ENCODE measurements at regions not wholly inside any gene's neighbourhood (a gene's known extent, or its start where the extent isn't known, plus 50 kb on each side); places are given as distances from the start of the nearest gene placed in this dataset.

GRCh38 chr9:85112933-85113418, 443.4 kb downstream of the NTRK2 start:
- TF ChIP-seq TAF1 (IDR thresholded peaks at IDR 0.05; ENCODE audit: low read depth), result no peak
- TF ChIP-seq YY1 (IDR thresholded peaks at IDR 0.05; ENCODE audit: low read depth), result no peak
- TF ChIP-seq USF1 (IDR thresholded peaks at IDR 0.05), result no peak
- TF ChIP-seq FOXM1 (IDR thresholded peaks at IDR 0.05; ENCODE audit: borderline replicate concordance, low read depth), result no peak
- no peak for TF ChIP-seq TEAD4 (IDR thresholded peaks at IDR 0.05)
- TF ChIP-seq CREB1 (IDR thresholded peaks at IDR 0.05; ENCODE audit: low read depth), result no peak
- no peak for TF ChIP-seq MAX (IDR thresholded peaks at IDR 0.05)
- no peak for TF ChIP-seq RAD21 (IDR thresholded peaks at IDR 0.05; ENCODE audit: low read depth)
- TF ChIP-seq REST (IDR thresholded peaks at IDR 0.05; ENCODE audit: low read depth), result no peak
- TF ChIP-seq EP300 (IDR thresholded peaks at IDR 0.05; ENCODE audit: borderline replicate concordance), result no peak
- TF ChIP-seq EGR1 (IDR thresholded peaks at IDR 0.05), result no peak
- no peak for TF ChIP-seq NFIC (IDR thresholded peaks at IDR 0.05)

GRCh38 chr9:85112391-85112790, 442.9 kb downstream of the NTRK2 start:
- no peak for TF ChIP-seq EP300 (IDR thresholded peaks at IDR 0.05; ENCODE audit: borderline replicate concordance)
- no peak for TF ChIP-seq RAD21 (IDR thresholded peaks at IDR 0.05; ENCODE audit: low read depth)
- TF ChIP-seq YY1 (IDR thresholded peaks at IDR 0.05; ENCODE audit: low read depth), result no peak
- TF ChIP-seq FOXM1 (IDR thresholded peaks at IDR 0.05; ENCODE audit: borderline replicate concordance, low read depth), result no peak
- TF ChIP-seq USF1 (IDR thresholded peaks at IDR 0.05), result no peak
- TF ChIP-seq TCF12 (IDR thresholded peaks at IDR 0.05; ENCODE audit: low read depth), result no peak
- TF ChIP-seq CREB1 (IDR thresholded peaks at IDR 0.05; ENCODE audit: low read depth), result no peak
- TF ChIP-seq MAX (IDR thresholded peaks at IDR 0.05), result no peak
- TF ChIP-seq TEAD4 (IDR thresholded peaks at IDR 0.05), result no peak
- no peak for TF ChIP-seq EGR1 (IDR thresholded peaks at IDR 0.05)
- no peak for TF ChIP-seq TAF1 (IDR thresholded peaks at IDR 0.05; ENCODE audit: low read depth)
- TF ChIP-seq REST (IDR thresholded peaks at IDR 0.05; ENCODE audit: low read depth), result no peak
- TF ChIP-seq ZBTB7A (IDR thresholded peaks at IDR 0.05; ENCODE audit: low read depth), result no peak
- TF ChIP-seq CEBPB (IDR thresholded peaks at IDR 0.05), result no peak
- no peak for TF ChIP-seq NFIC (IDR thresholded peaks at IDR 0.05)

- TF ChIP-seq REST (IDR thresholded peaks at IDR 0.05; ENCODE audit: low read depth) (no peak), ZBTB7A (IDR thresholded peaks at IDR 0.05; ENCODE audit: low read depth) (no peak), EGR1 (IDR thresholded peaks at IDR 0.05) (no peak)
Observed at GRCh38 chr9:85108746-85109145, 439.2 kb downstream of the NTRK2 start.

- no peak for TF ChIP-seq RAD21 (IDR thresholded peaks at IDR 0.05; ENCODE audit: low read depth)
- no peak for TF ChIP-seq TEAD4 (IDR thresholded peaks at IDR 0.05)
- no peak for TF ChIP-seq REST (IDR thresholded peaks at IDR 0.05; ENCODE audit: low read depth)
- TF ChIP-seq NFIC (IDR thresholded peaks at IDR 0.05), result no peak
- no peak for TF ChIP-seq FOXM1 (IDR thresholded peaks at IDR 0.05; ENCODE audit: borderline replicate concordance, low read depth)
- TF ChIP-seq CREB1 (IDR thresholded peaks at IDR 0.05; ENCODE audit: low read depth), result no peak
- no peak for TF ChIP-seq ZBTB7A (IDR thresholded peaks at IDR 0.05; ENCODE audit: low read depth)
- TF ChIP-seq TAF1 (IDR thresholded peaks at IDR 0.05; ENCODE audit: low read depth), result no peak
- TF ChIP-seq EGR1 (IDR thresholded peaks at IDR 0.05), result no peak
- TF ChIP-seq MAX (IDR thresholded peaks at IDR 0.05), result no peak
Observed at GRCh38 chr9:85108229-85108628, 438.7 kb downstream of the NTRK2 start.

Measured in Ishikawa (cell line).